H1 (cell line): ENCODE measurements at regions not wholly inside any gene's neighbourhood (a gene's known extent, or its start where the extent isn't known, plus 50 kb on each side); places are given as distances from the start of the nearest gene placed in this dataset.

Source experiments
- CTCF ChIA-PET: fragments of 300-600 bp; sonication (Branson Sonifier 250); formaldehyde crosslinking; loops from one replicate; lab custom pipeline; 2021; ENCODE audit not compliant: partially characterized antibody; lab: Charles Lee
- POLR2A ChIA-PET: fragments of 300-600 bp; sonication (Branson Sonifier 250); formaldehyde crosslinking; loops from one replicate; lab custom pipeline; 2021; ENCODE audit warnings: inconsistent platforms; ENCODE audit not compliant: partially characterized antibody; lab: Charles Lee
- DNase-seq, 2 experiments: peaks; one replicate each; pipeline versions ENCODE4 v3.0.0 to v3.0.0-alpha.2; 2010 to 2022; ENCODE audit warnings: low spot score in 2 of 2, low read depth in 1 of 2, mixed read lengths in 1 of 2
- FAIRE-seq: peaks from 2 replicates; lab custom pipeline; 2011; peaks lifted over from hg19 to GRCh38; lab: Jason Lieb, UNC
- H2AFZ ChIP-seq: 2 replicates; pipeline ENCODE4 v1.8.1; 2012; ENCODE audit warnings: low read length, inconsistent platforms
- H2AK5ac ChIP-seq: 2 replicates; pipeline ENCODE4 v1.6.1; 2013; ENCODE audit warnings: low read depth, low read length
- H2BK120ac ChIP-seq: replicated peaks from 2 replicates; pipeline ENCODE3; 2013; ENCODE audit warnings: low read depth, low read length, inconsistent platforms
- H2BK12ac ChIP-seq: 2 replicates; pipeline ENCODE4 v1.6.1; 2013; ENCODE audit warnings: low read depth, low read length
- H2BK15ac ChIP-seq: 2 replicates; pipeline ENCODE4 v1.6.1; 2013; ENCODE audit warnings: low read length
- H2BK20ac ChIP-seq: 2 replicates; pipeline ENCODE4 v1.6.1; 2013; ENCODE audit warnings: low read length
- H2BK5ac ChIP-seq: 2 replicates; pipeline ENCODE4 v1.6.1; 2013; ENCODE audit warnings: low read depth, low read length
- H3K14ac ChIP-seq: 2 replicates; pipeline ENCODE4 v1.6.1; 2013; ENCODE audit warnings: inconsistent platforms; ENCODE audit not compliant: insufficient read length
- H3K18ac ChIP-seq: 2 replicates; pipeline ENCODE4 v1.6.1; 2013; ENCODE audit warnings: low read length; ENCODE audit errors: extremely low read depth
- H3K23ac ChIP-seq: 2 replicates; pipeline ENCODE4 v1.6.1; 2013; ENCODE audit warnings: inconsistent platforms; ENCODE audit not compliant: insufficient read length
- H3K23me2 ChIP-seq: 2 replicates; pipeline ENCODE4 v1.6.1; 2013; ENCODE audit warnings: low read depth, low read length
- H3K27ac ChIP-seq: 2 replicates; pipeline ENCODE4 v1.6.1; 2011; ENCODE audit warnings: low read depth, low read length, inconsistent platforms
- H3K27me3 ChIP-seq, 4 experiments: replicated peaks in 1 of 4; 1 replicate in 1 of 4; 2 replicates in 3 of 4; pipeline versions ENCODE4 v1.6.1 to v1.8.1; 2011 to 2013; ENCODE audit warnings: low read length in 3 of 4, mild to moderate bottlenecking in 3 of 4, inconsistent platforms in 2 of 4, mixed read lengths in 2 of 4, moderate library complexity in 1 of 4; ENCODE audit not compliant: control insufficient read depth in 3 of 4, insufficient read depth in 3 of 4; ENCODE audit errors: extremely low read depth in 1 of 4
- H3K36me3 ChIP-seq, 4 experiments: 2 replicates each; pipeline versions ENCODE4 v1.6.1 to v1.8.1; 2011 to 2013; ENCODE audit warnings: mild to moderate bottlenecking in 4 of 4, low read length in 3 of 4, moderate library complexity in 2 of 4, control low read depth in 1 of 4, inconsistent platforms in 1 of 4; ENCODE audit not compliant: insufficient read depth in 4 of 4, control insufficient read depth in 2 of 4
- H3K4ac ChIP-seq: replicated peaks from 2 replicates; pipeline ENCODE3; 2013; ENCODE audit warnings: low read length, low read depth, mixed read lengths, inconsistent platforms; ENCODE audit not compliant: insufficient read length
- H3K4me1 ChIP-seq, 4 experiments: replicated peaks in 1 of 4; 1 replicate in 1 of 4; 2 replicates in 3 of 4; pipeline versions ENCODE4 v1.6.1 to v1.8.1; 2011 to 2013; ENCODE audit warnings: low read length in 3 of 4, inconsistent platforms in 2 of 4, mixed read lengths in 1 of 4; ENCODE audit not compliant: insufficient read depth in 4 of 4, control insufficient read depth in 3 of 4
- H3K4me2 ChIP-seq, 2 experiments: 2 replicates each; pipeline versions ENCODE4 v1.6.1 to v1.8.1; 2011 to 2013; ENCODE audit warnings: low read depth in 2 of 2, low read length in 2 of 2, control low read depth in 1 of 2, inconsistent platforms in 1 of 2, mild to moderate bottlenecking in 1 of 2; ENCODE audit not compliant: insufficient read depth in 1 of 2
- H3K4me3 ChIP-seq, 4 experiments: fragments of 200-600, 300-600 bp in 1 of 4; sonication (generic), shearing (Covaris generic), sonication (Bioruptor Twin) in 1 of 4; 2 replicates each; pipeline versions ENCODE4 v1.5.1 to v1.8.1; 2011 to 2016; ENCODE audit warnings: low read length in 4 of 4, low read depth in 3 of 4, control low read depth in 2 of 4, inconsistent platforms in 2 of 4, mild to moderate bottlenecking in 2 of 4, mixed read lengths in 1 of 4, moderate library complexity in 1 of 4; ENCODE audit not compliant: insufficient read depth in 2 of 4; ENCODE audit errors: extremely low read depth in 1 of 4
- H3K56ac ChIP-seq: replicated peaks from 2 replicates; pipeline ENCODE3; 2013; ENCODE audit warnings: low read depth, mild to moderate bottlenecking, mixed read lengths, low read length, inconsistent platforms; ENCODE audit not compliant: insufficient read length
- H3K79me1 ChIP-seq: 2 replicates; pipeline ENCODE4 v1.6.1; 2013; ENCODE audit warnings: low read depth, low read length, control low read depth
- H3K79me2 ChIP-seq, 2 experiments: 2 replicates each; pipeline versions ENCODE4 v1.6.1 to v1.8.1; 2012 to 2013; ENCODE audit warnings: low read length in 2 of 2, mild to moderate bottlenecking in 2 of 2, inconsistent platforms in 1 of 2; ENCODE audit not compliant: insufficient read depth in 2 of 2, control insufficient read depth in 1 of 2
- H3K9ac ChIP-seq, 4 experiments: replicated peaks in 1 of 4; 1 replicate in 1 of 4; 2 replicates in 3 of 4; pipeline versions ENCODE4 v1.6.1 to v1.8.1; 2011 to 2013; ENCODE audit warnings: low read depth in 3 of 4, low read length in 3 of 4, control low read depth in 2 of 4, mild to moderate bottlenecking in 2 of 4, moderate library complexity in 2 of 4, inconsistent platforms in 1 of 4; ENCODE audit errors: extremely low read depth in 1 of 4
- H3K9me3 ChIP-seq, 2 experiments: 2 replicates each; pipeline versions ENCODE4 v1.6.1 to v1.8.1; 2012 to 2013; ENCODE audit warnings: mild to moderate bottlenecking in 2 of 2, moderate library complexity in 2 of 2, control low read depth in 1 of 2, inconsistent platforms in 1 of 2, low read depth in 1 of 2, low read length in 1 of 2, mixed read lengths in 1 of 2; ENCODE audit not compliant: insufficient read depth in 2 of 2
- H4K20me1 ChIP-seq, 2 experiments: replicated peaks in 1 of 2; 2 replicates each; pipeline versions ENCODE3 to v1.8.1; 2011 to 2013; ENCODE audit warnings: inconsistent platforms in 2 of 2, low read length in 2 of 2, mild to moderate bottlenecking in 1 of 2; ENCODE audit not compliant: insufficient read depth in 2 of 2, control insufficient read depth in 1 of 2
- H4K5ac ChIP-seq: 2 replicates; pipeline ENCODE4 v1.6.1; 2013; ENCODE audit warnings: low read length, low read depth, mixed read lengths, inconsistent platforms; ENCODE audit not compliant: insufficient read length
- H4K8ac ChIP-seq: 2 replicates; pipeline ENCODE4 v1.8.0; 2013; ENCODE audit warnings: mild to moderate bottlenecking, moderate library complexity, low read length, inconsistent platforms; ENCODE audit not compliant: insufficient read depth; ENCODE audit errors: extremely low read depth
- H4K91ac ChIP-seq: replicated peaks from 2 replicates; pipeline ENCODE3; 2013; ENCODE audit warnings: low read length, mixed read lengths, inconsistent platforms; ENCODE audit not compliant: insufficient read length
- ASH2L ChIP-seq: fragments of 200-600, 300-600 bp; sonication (generic); IDR thresholded peaks from one replicate; pipeline ENCODE4 v1.7.1; 2017; ENCODE audit warnings: low read length
- BACH1 ChIP-seq: IDR thresholded peaks from 2 replicates; pipeline ENCODE4 v1.6.1; 2012; ENCODE audit warnings: low read length, improper control_type of control experiment
- BCL11A ChIP-seq, 2 experiments: IDR thresholded peaks; one replicate each; pipeline ENCODE4 v1.6.1; 2011; ENCODE audit warnings: low read depth in 2 of 2, low read length in 2 of 2, mild to moderate bottlenecking in 2 of 2
- EP300 ChIP-seq, 2 experiments: IDR thresholded peaks; 1 replicate in 1 of 2; 2 replicates in 1 of 2; pipeline ENCODE4 v1.6.1; 2011 to 2012; ENCODE audit warnings: low read depth in 2 of 2, low read length in 2 of 2, mild to moderate bottlenecking in 2 of 2, borderline replicate concordance in 1 of 2, inconsistent platforms in 1 of 2, moderate library complexity in 1 of 2
- MAFK ChIP-seq: IDR thresholded peaks from 2 replicates; pipeline ENCODE4 v1.6.1; 2012; ENCODE audit warnings: low read depth, mild to moderate bottlenecking, improper control_type of control experiment, low read length
- RFX5 ChIP-seq: IDR thresholded peaks from 2 replicates; pipeline ENCODE4 v1.6.1; 2011; ENCODE audit warnings: low read depth, low read length, improper control_type of control experiment, borderline replicate concordance
- WGBS, 2 experiments: shearing (Covaris generic) in 1 of 2; methylation state at CpG; one replicate each; pipeline versions ENCODE4 v1.1.6 to v1.1.7; 2013 to 2015; ENCODE audit warnings: low lambda C conversion rate in 2 of 2, mixed read lengths in 2 of 2, inconsistent platforms in 1 of 2, low coverage in 1 of 2, missing lambda C conversion rate in 1 of 2; ENCODE audit not compliant: insufficient replicate concordance in 2 of 2, insufficient coverage in 1 of 2, insufficient read length in 1 of 2; ENCODE audit errors: extremely low coverage in 1 of 2, missing lambda C conversion rate in 1 of 2; 5-methylcytosine and 5-hydroxymethylcytosine counted together
- TF ChIP-seq, protein P1 (sequence below): IDR thresholded peaks from 2 replicates; pipeline ENCODE4 v1.6.1; 2012; ENCODE audit warnings: low read length, inconsistent platforms
- TF ChIP-seq, protein P2 (sequence below), 3 experiments: IDR thresholded peaks; 1 replicate in 2 of 3; 2 replicates in 1 of 3; pipeline versions ENCODE4 v1.5.1 to v1.6.1; 2011; ENCODE audit warnings: low read length in 3 of 3, mild to moderate bottlenecking in 3 of 3, inconsistent platforms in 2 of 3, low read depth in 1 of 3, moderate library complexity in 1 of 3; ENCODE audit not compliant: insufficient read depth in 1 of 3; ENCODE audit errors: control extremely low read depth in 1 of 3
- TF ChIP-seq, protein P3 (sequence below): IDR thresholded peaks from 2 replicates; pipeline ENCODE4 v1.6.1; 2012; ENCODE audit warnings: inconsistent platforms

DNA sequence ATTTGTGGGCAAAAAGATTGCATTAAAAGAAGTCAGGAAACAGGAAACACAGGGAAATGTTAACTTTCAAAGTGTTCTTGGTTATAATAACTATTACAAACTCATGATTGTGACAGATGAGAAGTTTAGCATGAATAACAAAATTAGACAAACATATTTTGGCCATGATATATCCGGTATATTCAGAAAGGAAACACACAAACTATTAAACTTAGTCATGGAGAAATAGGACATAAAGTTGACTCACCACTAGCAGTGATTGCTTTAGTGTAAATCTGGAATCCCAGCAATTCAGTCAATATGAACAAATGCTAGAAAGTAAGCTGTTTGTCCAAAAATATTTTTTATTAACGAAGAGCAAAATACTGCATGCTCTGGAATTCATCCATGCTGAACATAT lies 1299.9 kb downstream of the C4orf33 start:
- WGBS, 2 experiments, result 78% methylated on average over 2 of the region's 2 CpGs; no CpG with 5 or more reads in 1 of the 2 experiments
- Histone ChIP-seq H3K4me2 (no peak overlapping the region), H4K5ac (no peak overlapping the region), H3K79me2 (no peaks in the 10 kb centered on the region), H3K14ac (no peak overlapping the region), H2BK12ac (no peak overlapping the region), H3K27me3 (no peaks in the 10 kb centered on the region), H3K9me3 (no peaks in the 10 kb centered on the region), H2BK5ac (no peak overlapping the region), H3K4me3 (no peak overlapping the region), H2BK15ac (no peak overlapping the region), H3K27ac (no peak overlapping the region), H4K91ac (no peak overlapping the region), H2AFZ (no peak overlapping the region), H3K4ac (no peak overlapping the region), H2AK5ac (no peak overlapping the region), H3K36me3 (no peaks in the 10 kb centered on the region), H4K8ac (no peak overlapping the region), H3K4me1 (no peaks in the 10 kb centered on the region), H3K23me2 (no peaks in the 10 kb centered on the region), H2BK120ac (no peak overlapping the region), H4K20me1 (no peaks in the 10 kb centered on the region), H3K9ac (no peak overlapping the region), H3K79me1 (no peaks in the 10 kb centered on the region), H3K23ac (no peak overlapping the region), H3K56ac (no peak overlapping the region), H2BK20ac (no peak overlapping the region), H3K18ac (no peak overlapping the region)
- ChIA-PET POLR2A (no interaction called here), CTCF (no interaction called here)
- FAIRE-seq (no peak), DNase-seq (no peak)
- TF ChIP-seq, protein P1, sequence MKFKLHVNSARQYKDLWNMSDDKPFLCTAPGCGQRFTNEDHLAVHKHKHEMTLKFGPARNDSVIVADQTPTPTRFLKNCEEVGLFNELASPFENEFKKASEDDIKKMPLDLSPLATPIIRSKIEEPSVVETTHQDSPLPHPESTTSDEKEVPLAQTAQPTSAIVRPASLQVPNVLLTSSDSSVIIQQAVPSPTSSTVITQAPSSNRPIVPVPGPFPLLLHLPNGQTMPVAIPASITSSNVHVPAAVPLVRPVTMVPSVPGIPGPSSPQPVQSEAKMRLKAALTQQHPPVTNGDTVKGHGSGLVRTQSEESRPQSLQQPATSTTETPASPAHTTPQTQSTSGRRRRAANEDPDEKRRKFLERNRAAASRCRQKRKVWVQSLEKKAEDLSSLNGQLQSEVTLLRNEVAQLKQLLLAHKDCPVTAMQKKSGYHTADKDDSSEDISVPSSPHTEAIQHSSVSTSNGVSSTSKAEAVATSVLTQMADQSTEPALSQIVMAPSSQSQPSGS, result no peak
- TF ChIP-seq EP300 (IDR thresholded peaks at IDR 0.05; ENCODE audit: borderline replicate concordance in 1 of 2, low read depth in 2 of 2, low read length in 2 of 2) (no peak), BACH1 (no peak), RFX5 (no peak), BCL11A (IDR thresholded peaks at IDR 0.05; ENCODE audit: low read depth in 2 of 2, low read length in 2 of 2) (no peak), MAFK (no peak), ASH2L (no peak)
- TF ChIP-seq, protein P2, sequence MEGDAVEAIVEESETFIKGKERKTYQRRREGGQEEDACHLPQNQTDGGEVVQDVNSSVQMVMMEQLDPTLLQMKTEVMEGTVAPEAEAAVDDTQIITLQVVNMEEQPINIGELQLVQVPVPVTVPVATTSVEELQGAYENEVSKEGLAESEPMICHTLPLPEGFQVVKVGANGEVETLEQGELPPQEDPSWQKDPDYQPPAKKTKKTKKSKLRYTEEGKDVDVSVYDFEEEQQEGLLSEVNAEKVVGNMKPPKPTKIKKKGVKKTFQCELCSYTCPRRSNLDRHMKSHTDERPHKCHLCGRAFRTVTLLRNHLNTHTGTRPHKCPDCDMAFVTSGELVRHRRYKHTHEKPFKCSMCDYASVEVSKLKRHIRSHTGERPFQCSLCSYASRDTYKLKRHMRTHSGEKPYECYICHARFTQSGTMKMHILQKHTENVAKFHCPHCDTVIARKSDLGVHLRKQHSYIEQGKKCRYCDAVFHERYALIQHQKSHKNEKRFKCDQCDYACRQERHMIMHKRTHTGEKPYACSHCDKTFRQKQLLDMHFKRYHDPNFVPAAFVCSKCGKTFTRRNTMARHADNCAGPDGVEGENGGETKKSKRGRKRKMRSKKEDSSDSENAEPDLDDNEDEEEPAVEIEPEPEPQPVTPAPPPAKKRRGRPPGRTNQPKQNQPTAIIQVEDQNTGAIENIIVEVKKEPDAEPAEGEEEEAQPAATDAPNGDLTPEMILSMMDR (IDR thresholded peaks at IDR 0.05; ENCODE audit: control extremely low read depth in 1 of 3, insufficient read depth in 1 of 3, low read depth in 1 of 3, low read length in 3 of 3), result no peak
- TF ChIP-seq, protein P3, sequence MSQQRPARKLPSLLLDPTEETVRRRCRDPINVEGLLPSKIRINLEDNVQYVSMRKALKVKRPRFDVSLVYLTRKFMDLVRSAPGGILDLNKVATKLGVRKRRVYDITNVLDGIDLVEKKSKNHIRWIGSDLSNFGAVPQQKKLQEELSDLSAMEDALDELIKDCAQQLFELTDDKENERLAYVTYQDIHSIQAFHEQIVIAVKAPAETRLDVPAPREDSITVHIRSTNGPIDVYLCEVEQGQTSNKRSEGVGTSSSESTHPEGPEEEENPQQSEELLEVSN, result no peak
